ENCODE measurements at regions not wholly inside any gene's neighbourhood (a gene's known extent, or its start where the extent isn't known, plus 50 kb on each side); places are given as distances from the start of the nearest gene placed in this dataset.
A peak's percentile ranks its signal among the peaks of the same experiment; 100 is the strongest.
"Not testable (repeated sequence)": the region's sequence is repeated elsewhere in the genome, so short reads cannot be mapped to it uniquely, and the experiment has no call there.

GRCh38 chr6:116982401-116982800 lies 105.4 kb downstream of the RFX6 start:
- no peak overlapping the region for H3K27ac ChIP-seq
- in situ Hi-C loops (cut with MboI; ENCODE audit: low pct_unique_long_range_greater_than_20kb in 2 of 9, low sequenced_read_pairs in 9 of 9, unreplicated experiment in 9 of 9) = no loop called here
- no peak for ATAC-seq (replicated peaks in 6 of 8)
- no peaks in the 10 kb centered on the region for H3K4me1 ChIP-seq (replicated peaks in 1 of 2)
- H3K4me3 ChIP-seq = no peak overlapping the region

GRCh38 chr6:116983375-116983774 lies 106.3 kb downstream of the RFX6 start:
- Histone ChIP-seq H3K4me3 (no peak overlapping the region), H3K4me1 (replicated peaks in 1 of 2) (no peaks in the 10 kb centered on the region), H3K27ac (no peak overlapping the region)
- WGBS, 10 experiments = 3 to 100% (median 90%) methylated on average over 1 to 3 of the region's 3 CpGs; no CpG with 5 or more reads in 1 of the 10 experiments
- no peak for ATAC-seq (replicated peaks in 6 of 8)
- in situ Hi-C loops (cut with MboI; ENCODE audit: low pct_unique_long_range_greater_than_20kb in 2 of 9, low sequenced_read_pairs in 9 of 9, unreplicated experiment in 9 of 9) = no loop called here

DNA sequence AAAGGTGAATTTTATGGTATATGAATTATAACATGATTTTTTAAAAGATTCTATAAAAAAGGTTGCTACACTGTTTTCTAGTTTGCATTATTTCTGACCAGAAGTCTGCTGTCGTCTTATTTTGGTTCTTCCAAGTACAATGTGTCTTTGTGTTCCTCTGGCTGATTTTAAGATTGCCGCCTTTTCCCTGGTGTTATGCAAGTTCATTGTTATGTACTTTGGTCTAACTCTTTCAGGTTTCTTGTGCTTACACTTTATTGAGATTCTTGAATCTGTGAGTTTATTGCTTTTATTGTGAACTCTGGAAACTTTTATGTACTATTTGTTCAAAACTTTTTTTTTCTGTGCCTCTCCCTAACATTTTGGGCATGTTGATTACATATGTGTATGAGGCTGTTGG lies 109.8 kb downstream of the RFX6 start:
- in situ Hi-C loops (cut with MboI; ENCODE audit: low pct_unique_long_range_greater_than_20kb in 2 of 9, low sequenced_read_pairs in 9 of 9, unreplicated experiment in 9 of 9) = no loop called here
- Histone ChIP-seq H3K27ac (no peak overlapping the region), H3K4me3 (no peak overlapping the region), H3K4me1 (replicated peaks in 1 of 2) (no peaks in the 10 kb centered on the region)
- 3 to 100% (median 51%) methylated on average over 1 to 2 of the region's 2 CpGs for WGBS, 10 experiments
- no peak for ATAC-seq (replicated peaks in 6 of 8)

DNA sequence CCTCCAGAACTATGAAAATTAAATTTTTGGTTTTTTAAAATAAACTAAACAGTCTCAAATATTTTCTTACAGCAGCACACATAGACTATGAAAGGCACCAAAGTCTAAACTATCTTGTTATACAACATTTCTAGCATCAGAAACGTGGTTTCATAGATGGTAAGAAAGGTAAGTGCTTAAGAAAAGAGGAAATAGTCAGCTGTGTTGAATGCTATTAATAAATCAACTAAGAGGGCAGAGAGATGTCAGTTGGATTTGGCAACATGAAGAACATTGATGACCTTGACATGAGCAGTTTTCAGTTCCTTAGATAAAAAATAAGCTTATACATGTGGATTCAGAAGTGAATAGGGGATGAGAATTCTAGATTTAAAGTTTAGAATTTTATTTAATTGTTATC lies 113.6 kb downstream of the RFX6 start:
- no peak for ATAC-seq (replicated peaks in 6 of 8)
- in situ Hi-C loops (cut with MboI; ENCODE audit: low pct_unique_long_range_greater_than_20kb in 2 of 9, low sequenced_read_pairs in 9 of 9, unreplicated experiment in 9 of 9) = no loop called here
- Histone ChIP-seq H3K4me1 (replicated peaks in 1 of 2) (no peaks in the 10 kb centered on the region), H3K27ac (no peak overlapping the region), H3K4me3 (no peak overlapping the region)
- 0 to 100% (median 63%) methylated on average over 1 of the region's 1 CpG; no CpG with 5 or more reads in 2 of the 10 experiments for WGBS, 10 experiments

DNA sequence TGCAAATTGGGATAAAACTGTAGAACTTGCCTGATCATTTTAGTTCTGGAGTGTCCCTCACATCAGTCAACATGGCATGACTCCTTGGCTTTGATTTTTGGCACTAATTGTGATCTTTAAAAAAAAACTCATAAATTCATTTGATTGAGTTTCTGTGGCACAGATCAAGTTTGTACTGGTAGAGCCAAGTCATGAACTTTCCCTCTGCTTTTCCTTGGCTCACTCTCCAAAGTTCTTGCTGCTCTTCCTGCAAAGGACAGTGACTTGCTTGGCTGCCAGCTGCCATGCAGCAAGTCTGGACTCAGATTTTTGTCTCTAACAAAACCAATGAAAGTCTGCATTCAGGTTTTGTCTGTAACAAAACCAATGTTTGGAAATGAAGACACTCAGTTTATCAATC lies 115.5 kb downstream of the RFX6 start:
- no peaks in the 10 kb centered on the region for H3K4me1 ChIP-seq (replicated peaks in 1 of 2)
- no peak overlapping the region for H3K4me3 ChIP-seq
- no peak for ATAC-seq (replicated peaks in 6 of 8)
- in situ Hi-C loops (cut with MboI; ENCODE audit: low pct_unique_long_range_greater_than_20kb in 2 of 9, low sequenced_read_pairs in 9 of 9, unreplicated experiment in 9 of 9) = no loop called here
- H3K27ac ChIP-seq = no peak overlapping the region

- Histone ChIP-seq H3K4me1 (replicated peaks in 1 of 2) (no peaks in the 10 kb centered on the region), H3K4me3 (no peak overlapping the region), H3K27ac (no peak overlapping the region)
- 3 to 84% (median 44%) methylated on average over 4 to 5 of the region's 5 CpGs; no CpG with 5 or more reads in 2 of the 10 experiments for WGBS, 10 experiments
- in situ Hi-C loops (cut with MboI; ENCODE audit: low pct_unique_long_range_greater_than_20kb in 2 of 9, low sequenced_read_pairs in 9 of 9, unreplicated experiment in 9 of 9) = no loop called here
- ATAC-seq (replicated peaks in 6 of 8) = peak in 1 of 8 experiments; percentile 73
Observed at GRCh38 chr6:116994447-116994846, 117.4 kb downstream of the RFX6 start.

- no peak overlapping the region for H3K4me3 ChIP-seq
- no peak for ATAC-seq (replicated peaks in 6 of 8)
- no peaks in the 10 kb centered on the region for H3K4me1 ChIP-seq (replicated peaks in 1 of 2)
- no peak overlapping the region for H3K27ac ChIP-seq
- in situ Hi-C loops (cut with MboI; ENCODE audit: low pct_unique_long_range_greater_than_20kb in 2 of 9, low sequenced_read_pairs in 9 of 9, unreplicated experiment in 9 of 9) = no loop called here
- WGBS, 10 experiments = 0 to 93% (median 55%) methylated on average over 1 to 4 of the region's 5 CpGs; no CpG with 5 or more reads in 2 of the 10 experiments
Observed at GRCh38 chr6:116996842-116997241, 119.8 kb downstream of the RFX6 start.

DNA sequence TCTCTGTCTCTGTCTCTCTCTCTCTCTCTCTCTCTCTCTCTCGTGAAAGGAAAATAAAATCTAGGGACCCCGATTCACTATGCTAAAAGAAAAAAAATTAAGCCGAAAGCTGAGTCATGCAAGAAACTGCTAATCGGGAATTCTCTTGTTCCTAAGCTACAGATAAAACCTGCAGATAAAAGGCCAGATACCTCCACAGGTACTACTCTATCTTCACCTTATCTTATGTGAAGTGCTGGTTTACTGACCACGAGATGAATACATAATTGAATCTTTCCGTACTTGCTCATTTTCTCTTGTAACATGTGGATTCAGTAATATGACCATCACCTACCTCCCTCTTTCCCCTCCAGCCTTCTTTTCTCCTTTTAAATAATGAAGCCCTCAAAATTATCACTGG lies 120.5 kb downstream of the RFX6 start:
- Histone ChIP-seq H3K4me1 (replicated peaks in 1 of 2) (no peaks in the 10 kb centered on the region), H3K4me3 (no peak overlapping the region), H3K27ac (no peak overlapping the region)
- WGBS, 10 experiments = 0 to 96% (median 85%) methylated on average over 2 to 6 of the region's 6 CpGs; no CpG with 5 or more reads in 3 of the 10 experiments
- ATAC-seq (replicated peaks in 6 of 8) = no peak
- in situ Hi-C loops (cut with MboI; ENCODE audit: low pct_unique_long_range_greater_than_20kb in 2 of 9, low sequenced_read_pairs in 9 of 9, unreplicated experiment in 9 of 9) = no loop called here

GRCh38 chr6:117007659-117008058 lies 130.6 kb downstream of the RFX6 start:
- in situ Hi-C loops (cut with MboI; ENCODE audit: low pct_unique_long_range_greater_than_20kb in 2 of 9, low sequenced_read_pairs in 9 of 9, unreplicated experiment in 9 of 9) = no loop called here

DNA sequence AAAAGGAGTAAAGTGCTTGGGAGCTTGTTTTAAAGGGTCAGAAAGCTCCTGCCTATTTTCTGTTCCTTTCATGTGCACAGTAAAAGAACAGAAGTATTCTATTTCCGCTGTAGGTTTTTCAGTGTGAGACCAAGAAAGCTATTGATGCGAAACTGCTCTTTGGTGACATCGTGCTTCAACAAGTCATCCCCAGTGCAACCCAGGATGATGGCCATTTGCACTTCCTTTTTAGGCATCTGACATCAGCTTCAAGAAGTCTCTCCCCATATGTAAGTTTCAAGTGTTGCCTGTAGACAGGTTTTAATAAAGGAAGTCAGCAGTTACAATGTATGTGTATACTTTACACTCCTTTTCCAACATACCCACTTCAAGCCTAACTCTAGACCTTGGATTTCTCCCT lies 131.6 kb downstream of the RFX6 start:
- no peak for ATAC-seq (replicated peaks in 6 of 8)
- Histone ChIP-seq H3K4me3 (no peak overlapping the region), H3K4me1 (replicated peaks in 1 of 2) (no peaks in the 10 kb centered on the region), H3K27ac (no peak overlapping the region)
- in situ Hi-C loops (cut with MboI; ENCODE audit: low pct_unique_long_range_greater_than_20kb in 2 of 9, low sequenced_read_pairs in 9 of 9, unreplicated experiment in 9 of 9) = no loop called here
- 25 to 95% (median 82%) methylated on average over 1 to 3 of the region's 3 CpGs; no CpG with 5 or more reads in 2 of the 10 experiments for WGBS, 10 experiments

More at GRCh38 chr6:117007659-117008058, 130.6 kb downstream of the RFX6 start:
- no peaks in the 10 kb centered on the region for H3K4me1 ChIP-seq (replicated peaks in 1 of 2)
- H3K27ac ChIP-seq = no peak overlapping the region
- no peak overlapping the region for H3K4me3 ChIP-seq
- WGBS, 10 experiments = 0 to 100% (median 79%) methylated on average over 1 to 3 of the region's 3 CpGs
- no peak for ATAC-seq (replicated peaks in 6 of 8)

DNA sequence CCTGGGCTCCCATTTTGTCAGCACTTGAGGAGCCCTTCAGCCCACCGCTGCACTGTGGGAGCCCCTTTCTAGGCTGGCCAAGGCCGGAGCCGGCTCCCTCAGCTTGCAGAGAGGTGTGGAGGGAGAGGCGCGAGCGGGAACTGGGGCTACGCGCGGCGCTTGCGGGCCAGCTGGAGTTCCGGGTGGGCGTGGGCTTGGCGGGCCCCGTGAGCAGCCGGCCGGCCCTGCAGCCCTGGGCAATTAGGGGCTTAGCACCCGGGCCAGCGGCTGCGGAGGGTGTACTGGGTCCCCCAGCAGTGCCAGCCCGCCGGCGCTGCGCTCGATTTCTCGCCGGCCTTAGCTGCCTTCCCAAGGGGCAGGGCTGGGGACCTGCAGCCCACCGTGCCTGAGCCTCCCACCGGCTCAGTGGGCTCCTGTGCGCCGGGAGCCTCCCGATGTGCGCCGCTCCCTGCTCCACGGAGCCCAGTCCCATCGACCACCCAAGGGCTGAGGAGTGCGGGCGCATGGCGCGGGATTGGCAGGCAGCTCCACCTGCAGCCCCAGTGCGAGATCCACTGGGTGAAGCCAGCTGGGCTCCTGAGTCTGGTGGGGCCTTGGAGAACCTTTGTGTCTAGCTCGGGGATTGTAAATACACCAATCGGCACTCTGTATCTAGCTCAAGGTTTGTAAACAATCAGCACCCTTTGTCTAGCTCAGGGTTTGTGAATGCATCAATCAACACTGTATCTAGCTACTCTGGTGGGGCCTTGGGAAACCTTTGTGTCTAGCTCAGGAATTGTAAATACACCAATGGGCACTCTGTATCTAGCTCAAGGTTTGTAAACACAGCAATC lies 137.8 kb downstream of the RFX6 start:
- WGBS, 10 experiments = 80 to 100% (median 94%) methylated on average over 1 to 10 of the region's 43 CpGs; no CpG with 5 or more reads in 5 of the 10 experiments
- in situ Hi-C loops (cut with MboI; ENCODE audit: low pct_unique_long_range_greater_than_20kb in 2 of 9, low sequenced_read_pairs in 9 of 9, unreplicated experiment in 9 of 9) = not testable (repeated sequence)

DNA sequence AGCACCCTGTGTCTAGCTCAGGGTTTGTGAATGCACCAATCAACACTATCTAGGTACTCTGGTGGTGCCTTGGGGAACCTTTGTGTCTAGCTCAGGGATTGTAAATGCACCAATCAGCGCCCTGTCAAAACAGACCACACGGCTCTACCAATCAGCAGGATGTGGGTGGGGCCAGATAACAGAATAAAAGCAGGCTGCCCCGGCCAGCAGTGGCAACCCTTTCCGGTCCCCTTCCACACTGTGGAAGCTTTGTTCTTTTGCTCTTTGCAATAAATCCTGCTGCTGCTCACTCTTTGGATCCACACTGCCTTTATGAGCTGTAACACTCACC lies 138.4 kb downstream of the RFX6 start:
- in situ Hi-C loops (cut with MboI; ENCODE audit: low pct_unique_long_range_greater_than_20kb in 2 of 9, low sequenced_read_pairs in 9 of 9, unreplicated experiment in 9 of 9); ATAC-seq (replicated peaks in 6 of 8); H3K4me3 ChIP-seq; H3K4me1 ChIP-seq (replicated peaks in 1 of 2); H3K27ac ChIP-seq: not testable (repeated sequence)
- 60 to 100% methylated on average over 1 of the region's 4 CpGs; no CpG with 5 or more reads in 8 of the 10 experiments for WGBS, 10 experiments

More for the DNA sequence above, 137.8 kb downstream of the RFX6 start:
- H3K4me3 ChIP-seq; H3K4me1 ChIP-seq (replicated peaks in 1 of 2); H3K27ac ChIP-seq; ATAC-seq (replicated peaks in 6 of 8): not testable (repeated sequence)

DNA sequence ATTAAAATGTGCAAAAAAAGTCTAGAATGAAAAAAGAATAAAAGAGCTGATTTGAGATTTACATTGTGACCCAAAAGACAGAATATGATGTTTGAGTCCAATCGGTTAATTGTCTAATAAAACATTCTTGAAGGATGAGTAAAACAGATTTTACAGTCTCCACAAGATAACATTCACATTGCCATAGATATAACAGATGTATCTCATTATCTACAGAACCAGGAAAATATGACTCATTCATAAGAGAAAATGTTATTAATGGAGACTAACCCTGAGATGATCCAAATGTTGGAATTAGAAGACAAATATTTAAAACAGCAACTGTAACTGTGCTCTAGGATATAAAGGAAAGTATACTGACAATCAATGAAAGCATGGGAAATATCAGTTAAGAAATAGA lies 141.7 kb downstream of the RFX6 start:
- Histone ChIP-seq H3K27ac (no peak overlapping the region), H3K4me1 (replicated peaks in 1 of 2) (peaks cover 0 to 6% of the 10 kb centered on the region in 2 donors), H3K4me3 (no peak overlapping the region)
- ATAC-seq (replicated peaks in 6 of 8) = no peak
- WGBS, 10 experiments = 0 to 100% (median 85%) methylated on average over 1 of the region's 1 CpG
- in situ Hi-C loops (cut with MboI; ENCODE audit: low pct_unique_long_range_greater_than_20kb in 2 of 9, low sequenced_read_pairs in 9 of 9, unreplicated experiment in 9 of 9) = no loop called here

- H3K4me1 ChIP-seq (replicated peaks in 1 of 2) = peaks cover 0 to 6% of the 10 kb centered on the region in 2 donors
- in situ Hi-C loops (cut with MboI; ENCODE audit: low pct_unique_long_range_greater_than_20kb in 2 of 9, low sequenced_read_pairs in 9 of 9, unreplicated experiment in 9 of 9) = no loop called here
- H3K4me3 ChIP-seq = no peak overlapping the region
- no peak overlapping the region for H3K27ac ChIP-seq
- ATAC-seq (replicated peaks in 6 of 8) = no peak
Observed at GRCh38 chr6:117022774-117023173, 145.7 kb downstream of the RFX6 start.

Measured in motor neuron (in vitro differentiated cells).